SK-N-SH treated with all-trans-retinoic acid at 6 μM for 48 hours (cell line): ENCODE measurements at regions not wholly inside any gene's neighbourhood (a gene's known extent, or its start where the extent isn't known, plus 50 kb on each side); places are given as distances from the start of the nearest gene placed in this dataset.

Experiments used
- ATAC-seq: fragments of 200-7000 bp; cut with Tn5 transposase; 3 replicates; pipeline ENCODE4 v1.9.1; 2020; ENCODE audit warnings: mild to moderate bottlenecking, moderate library complexity
- BACH2 ChIP-seq: fragments of 250-450 bp; sonication (Bioruptor Pico); IDR thresholded peaks from 2 replicates; pipeline ENCODE4 v1.9.0; 2021; ENCODE audit warnings: mild to moderate bottlenecking, borderline replicate concordance
- ESRRG ChIP-seq: fragments of 250-450 bp; sonication (Bioruptor Pico); IDR thresholded peaks from 2 replicates; pipeline ENCODE4 v1.6.1; 2021; ENCODE audit warnings: mild to moderate bottlenecking
- GLIS3 ChIP-seq: fragments of 250-450 bp; sonication (Bioruptor Pico); IDR thresholded peaks from 2 replicates; pipeline ENCODE4 v1.5.0; 2020; ENCODE audit warnings: mild to moderate bottlenecking, moderate library complexity
- ISL1 ChIP-seq: fragments of 250-450 bp; sonication (Bioruptor Pico); IDR thresholded peaks from 2 replicates; pipeline ENCODE4 v2.1.2; 2022; ENCODE audit warnings: mild to moderate bottlenecking, moderate library complexity
- OSR1 ChIP-seq: fragments of 250-450 bp; sonication (Bioruptor Pico); IDR thresholded peaks from 2 replicates; pipeline ENCODE4 v1.8.0; 2022; ENCODE audit warnings: moderate library complexity, mild to moderate bottlenecking, inconsistent platforms
- PPARA ChIP-seq: fragments of 250-450 bp; sonication (Bioruptor Pico); IDR thresholded peaks from 2 replicates; pipeline ENCODE4 v1.5.0; 2020; ENCODE audit warnings: mild to moderate bottlenecking, borderline replicate concordance
- SNAI2 ChIP-seq: fragments of 250-450 bp; sonication (Bioruptor Pico); IDR thresholded peaks from 2 replicates; pipeline ENCODE4 v1.5.0; 2020; ENCODE audit warnings: mild to moderate bottlenecking, moderate library complexity
- TCF4 ChIP-seq: fragments of 250-450 bp; sonication (Bioruptor Pico); IDR thresholded peaks from 2 replicates; pipeline ENCODE4 v1.8.0; 2021; ENCODE audit warnings: mild to moderate bottlenecking, moderate library complexity, borderline replicate concordance
- ZC3H10 ChIP-seq: fragments of 250-450 bp; sonication (Bioruptor Pico); IDR thresholded peaks from 2 replicates; pipeline ENCODE4 v1.5.1; 2021; ENCODE audit warnings: mild to moderate bottlenecking, moderate library complexity
- ZFP3 ChIP-seq: fragments of 250-450 bp; sonication (Bioruptor Pico); IDR thresholded peaks from 2 replicates; pipeline ENCODE4 v1.5.0; 2020; ENCODE audit warnings: mild to moderate bottlenecking, moderate library complexity
- ZNF565 ChIP-seq: fragments of 450-650 bp; formaldehyde crosslinking; conservative IDR thresholded peaks from 2 replicates; pipeline ENCODE4 v1.5.0; 2020; ENCODE audit warnings: low read depth, mild to moderate bottlenecking, moderate library complexity
- ZNF70 ChIP-seq: fragments of 450-650 bp; formaldehyde crosslinking; IDR thresholded peaks from 2 replicates; pipeline ENCODE4 v1.5.0; 2020; ENCODE audit warnings: mild to moderate bottlenecking, moderate library complexity
- ZNF8 ChIP-seq: fragments of 450-650 bp; formaldehyde crosslinking; IDR thresholded peaks from 2 replicates; pipeline ENCODE4 v1.5.0; 2020; ENCODE audit warnings: mild to moderate bottlenecking, moderate library complexity
- TF ChIP-seq, protein P1 (sequence below): fragments of 250-450 bp; sonication (Bioruptor Pico); IDR thresholded peaks from 2 replicates; pipeline ENCODE4 v1.8.0; 2020; ENCODE audit warnings: mild to moderate bottlenecking, moderate library complexity, borderline replicate concordance
- TF ChIP-seq, protein P2 (sequence below): fragments of 250-450 bp; sonication (Bioruptor Pico); IDR thresholded peaks from 2 replicates; pipeline ENCODE4 v1.5.0; 2020; ENCODE audit warnings: mild to moderate bottlenecking, moderate library complexity
- TF ChIP-seq, protein P3 (sequence below): fragments of 250-450 bp; sonication (Bioruptor Pico); IDR thresholded peaks from 2 replicates; pipeline ENCODE4 v1.8.0; 2021; ENCODE audit warnings: low read depth, mild to moderate bottlenecking, moderate library complexity, borderline replicate concordance
- TF ChIP-seq, protein P4 (sequence below): fragments of 250-450 bp; sonication (Bioruptor Pico); IDR thresholded peaks from 2 replicates; pipeline ENCODE4 v1.5.1; 2021; ENCODE audit warnings: mild to moderate bottlenecking, moderate library complexity
- TF ChIP-seq, protein P5 (sequence below): fragments of 250-450 bp; sonication (Bioruptor Pico); IDR thresholded peaks from 2 replicates; pipeline ENCODE4 v1.5.1; 2020; ENCODE audit warnings: low read depth, mild to moderate bottlenecking, moderate library complexity

DNA sequence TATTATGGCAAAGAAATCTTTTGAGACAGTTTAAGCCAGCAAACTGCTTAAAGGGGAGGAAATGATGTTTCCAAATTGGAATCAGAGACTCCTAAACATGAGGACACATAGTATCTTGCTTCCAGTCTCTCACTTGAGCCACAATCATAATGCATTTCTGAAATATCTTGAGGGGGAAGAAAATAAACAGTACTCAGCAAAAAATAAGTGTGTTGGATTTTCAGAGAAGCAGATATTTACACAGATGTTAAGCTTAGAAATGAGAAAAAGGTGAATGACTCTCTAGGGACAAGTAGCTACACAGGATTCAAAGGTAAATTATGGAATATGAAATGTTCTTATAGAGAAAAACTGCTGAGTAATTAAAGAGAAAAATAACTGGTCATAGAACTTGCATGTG is 1583.6 kb downstream of the CDH8 start (continued):
- TF ChIP-seq, protein P1, sequence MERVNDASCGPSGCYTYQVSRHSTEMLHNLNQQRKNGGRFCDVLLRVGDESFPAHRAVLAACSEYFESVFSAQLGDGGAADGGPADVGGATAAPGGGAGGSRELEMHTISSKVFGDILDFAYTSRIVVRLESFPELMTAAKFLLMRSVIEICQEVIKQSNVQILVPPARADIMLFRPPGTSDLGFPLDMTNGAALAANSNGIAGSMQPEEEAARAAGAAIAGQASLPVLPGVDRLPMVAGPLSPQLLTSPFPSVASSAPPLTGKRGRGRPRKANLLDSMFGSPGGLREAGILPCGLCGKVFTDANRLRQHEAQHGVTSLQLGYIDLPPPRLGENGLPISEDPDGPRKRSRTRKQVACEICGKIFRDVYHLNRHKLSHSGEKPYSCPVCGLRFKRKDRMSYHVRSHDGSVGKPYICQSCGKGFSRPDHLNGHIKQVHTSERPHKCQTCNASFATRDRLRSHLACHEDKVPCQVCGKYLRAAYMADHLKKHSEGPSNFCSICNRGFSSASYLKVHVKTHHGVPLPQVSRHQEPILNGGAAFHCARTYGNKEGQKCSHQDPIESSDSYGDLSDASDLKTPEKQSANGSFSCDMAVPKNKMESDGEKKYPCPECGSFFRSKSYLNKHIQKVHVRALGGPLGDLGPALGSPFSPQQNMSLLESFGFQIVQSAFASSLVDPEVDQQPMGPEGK (CRISPR knock-in tag) = no peak
- TF ChIP-seq OSR1 = no peak
- TF ChIP-seq, protein P2, sequence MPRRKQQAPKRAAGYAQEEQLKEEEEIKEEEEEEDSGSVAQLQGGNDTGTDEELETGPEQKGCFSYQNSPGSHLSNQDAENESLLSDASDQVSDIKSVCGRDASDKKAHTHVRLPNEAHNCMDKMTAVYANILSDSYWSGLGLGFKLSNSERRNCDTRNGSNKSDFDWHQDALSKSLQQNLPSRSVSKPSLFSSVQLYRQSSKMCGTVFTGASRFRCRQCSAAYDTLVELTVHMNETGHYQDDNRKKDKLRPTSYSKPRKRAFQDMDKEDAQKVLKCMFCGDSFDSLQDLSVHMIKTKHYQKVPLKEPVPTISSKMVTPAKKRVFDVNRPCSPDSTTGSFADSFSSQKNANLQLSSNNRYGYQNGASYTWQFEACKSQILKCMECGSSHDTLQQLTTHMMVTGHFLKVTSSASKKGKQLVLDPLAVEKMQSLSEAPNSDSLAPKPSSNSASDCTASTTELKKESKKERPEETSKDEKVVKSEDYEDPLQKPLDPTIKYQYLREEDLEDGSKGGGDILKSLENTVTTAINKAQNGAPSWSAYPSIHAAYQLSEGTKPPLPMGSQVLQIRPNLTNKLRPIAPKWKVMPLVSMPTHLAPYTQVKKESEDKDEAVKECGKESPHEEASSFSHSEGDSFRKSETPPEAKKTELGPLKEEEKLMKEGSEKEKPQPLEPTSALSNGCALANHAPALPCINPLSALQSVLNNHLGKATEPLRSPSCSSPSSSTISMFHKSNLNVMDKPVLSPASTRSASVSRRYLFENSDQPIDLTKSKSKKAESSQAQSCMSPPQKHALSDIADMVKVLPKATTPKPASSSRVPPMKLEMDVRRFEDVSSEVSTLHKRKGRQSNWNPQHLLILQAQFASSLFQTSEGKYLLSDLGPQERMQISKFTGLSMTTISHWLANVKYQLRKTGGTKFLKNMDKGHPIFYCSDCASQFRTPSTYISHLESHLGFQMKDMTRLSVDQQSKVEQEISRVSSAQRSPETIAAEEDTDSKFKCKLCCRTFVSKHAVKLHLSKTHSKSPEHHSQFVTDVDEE (CRISPR knock-in tag) = no peak

DNA sequence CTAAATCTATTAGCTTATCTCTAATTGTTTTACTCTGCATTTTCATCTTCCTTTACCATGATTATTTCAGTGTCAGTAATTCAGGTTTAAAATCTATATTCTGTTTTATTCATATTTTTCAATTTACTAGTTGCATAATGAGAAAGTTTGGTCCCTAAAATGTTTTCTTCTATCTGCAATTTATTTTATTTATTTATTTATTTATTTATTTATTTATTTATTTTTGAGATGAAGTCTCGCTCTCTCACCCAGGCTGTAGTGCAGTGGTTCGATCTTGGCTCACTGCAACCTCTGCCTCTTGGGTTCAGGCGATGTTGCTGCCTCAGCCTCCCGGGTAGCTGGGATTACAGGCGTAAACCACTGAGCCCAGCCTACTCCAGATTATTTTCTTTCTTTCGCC is 1597.3 kb downstream of the CDH8 start:
- no peak for ATAC-seq
- TF ChIP-seq, protein P3, sequence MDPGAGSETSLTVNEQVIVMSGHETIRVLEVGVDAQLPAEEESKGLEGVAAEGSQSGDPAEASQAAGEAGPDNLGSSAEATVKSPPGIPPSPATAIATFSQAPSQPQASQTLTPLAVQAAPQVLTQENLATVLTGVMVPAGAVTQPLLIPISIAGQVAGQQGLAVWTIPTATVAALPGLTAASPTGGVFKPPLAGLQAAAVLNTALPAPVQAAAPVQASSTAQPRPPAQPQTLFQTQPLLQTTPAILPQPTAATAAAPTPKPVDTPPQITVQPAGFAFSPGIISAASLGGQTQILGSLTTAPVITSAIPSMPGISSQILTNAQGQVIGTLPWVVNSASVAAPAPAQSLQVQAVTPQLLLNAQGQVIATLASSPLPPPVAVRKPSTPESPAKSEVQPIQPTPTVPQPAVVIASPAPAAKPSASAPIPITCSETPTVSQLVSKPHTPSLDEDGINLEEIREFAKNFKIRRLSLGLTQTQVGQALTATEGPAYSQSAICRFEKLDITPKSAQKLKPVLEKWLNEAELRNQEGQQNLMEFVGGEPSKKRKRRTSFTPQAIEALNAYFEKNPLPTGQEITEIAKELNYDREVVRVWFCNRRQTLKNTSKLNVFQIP = no peak
- TF ChIP-seq ZC3H10 (CRISPR knock-in tag) = no peak
- TF ChIP-seq ESRRG (CRISPR knock-in tag) = no peak
- TF ChIP-seq, protein P2 (CRISPR knock-in tag) = no peak
- no peak for TF ChIP-seq ISL1 (CRISPR knock-in tag)
- no peak for TF ChIP-seq ZNF8 (CRISPR knock-in tag)
- no peak for TF ChIP-seq TCF4 (CRISPR knock-in tag)
- no peak for TF ChIP-seq GLIS3 (CRISPR knock-in tag)
- no peak for TF ChIP-seq PPARA (CRISPR knock-in tag)
- TF ChIP-seq BACH2 (CRISPR knock-in tag) = no peak
- no peak for TF ChIP-seq ZNF565 (CRISPR knock-in tag)
- TF ChIP-seq, protein P4, sequence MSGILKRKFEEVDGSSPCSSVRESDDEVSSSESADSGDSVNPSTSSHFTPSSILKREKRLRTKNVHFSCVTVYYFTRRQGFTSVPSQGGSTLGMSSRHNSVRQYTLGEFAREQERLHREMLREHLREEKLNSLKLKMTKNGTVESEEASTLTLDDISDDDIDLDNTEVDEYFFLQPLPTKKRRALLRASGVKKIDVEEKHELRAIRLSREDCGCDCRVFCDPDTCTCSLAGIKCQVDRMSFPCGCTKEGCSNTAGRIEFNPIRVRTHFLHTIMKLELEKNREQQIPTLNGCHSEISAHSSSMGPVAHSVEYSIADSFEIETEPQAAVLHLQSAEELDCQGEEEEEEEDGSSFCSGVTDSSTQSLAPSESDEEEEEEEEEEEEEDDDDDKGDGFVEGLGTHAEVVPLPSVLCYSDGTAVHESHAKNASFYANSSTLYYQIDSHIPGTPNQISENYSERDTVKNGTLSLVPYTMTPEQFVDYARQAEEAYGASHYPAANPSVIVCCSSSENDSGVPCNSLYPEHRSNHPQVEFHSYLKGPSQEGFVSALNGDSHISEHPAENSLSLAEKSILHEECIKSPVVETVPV = no peak
- no peak for TF ChIP-seq SNAI2 (CRISPR knock-in tag)

DNA sequence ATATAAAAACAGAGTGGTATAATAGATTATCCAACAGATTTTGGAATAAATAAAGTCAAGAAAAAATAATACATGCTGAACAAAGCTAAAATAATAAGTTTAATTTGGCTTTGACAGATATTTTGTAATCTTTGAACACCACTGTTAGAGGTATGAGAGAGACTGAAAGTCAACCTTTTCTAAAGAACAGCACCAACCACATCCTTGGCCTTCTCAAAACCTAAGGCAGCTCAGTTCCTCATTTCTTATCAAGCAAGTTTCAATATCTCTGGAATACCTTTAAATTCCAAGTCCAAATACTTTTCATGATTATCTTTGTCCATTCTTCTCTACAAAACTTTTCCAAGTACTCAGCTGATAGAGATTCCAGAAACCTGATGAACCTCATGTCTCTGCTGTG is 1603.8 kb downstream of the CDH8 start:
- TF ChIP-seq ZNF565 (CRISPR knock-in tag) (no peak), ISL1 (CRISPR knock-in tag) (no peak), OSR1 (no peak), ZFP3 (CRISPR knock-in tag) (no peak), ZC3H10 (CRISPR knock-in tag) (no peak), TCF4 (CRISPR knock-in tag) (no peak), ESRRG (CRISPR knock-in tag) (no peak), GLIS3 (CRISPR knock-in tag) (no peak), ZNF70 (CRISPR knock-in tag) (no peak), ZNF8 (CRISPR knock-in tag) (no peak)
- TF ChIP-seq, protein P5, sequence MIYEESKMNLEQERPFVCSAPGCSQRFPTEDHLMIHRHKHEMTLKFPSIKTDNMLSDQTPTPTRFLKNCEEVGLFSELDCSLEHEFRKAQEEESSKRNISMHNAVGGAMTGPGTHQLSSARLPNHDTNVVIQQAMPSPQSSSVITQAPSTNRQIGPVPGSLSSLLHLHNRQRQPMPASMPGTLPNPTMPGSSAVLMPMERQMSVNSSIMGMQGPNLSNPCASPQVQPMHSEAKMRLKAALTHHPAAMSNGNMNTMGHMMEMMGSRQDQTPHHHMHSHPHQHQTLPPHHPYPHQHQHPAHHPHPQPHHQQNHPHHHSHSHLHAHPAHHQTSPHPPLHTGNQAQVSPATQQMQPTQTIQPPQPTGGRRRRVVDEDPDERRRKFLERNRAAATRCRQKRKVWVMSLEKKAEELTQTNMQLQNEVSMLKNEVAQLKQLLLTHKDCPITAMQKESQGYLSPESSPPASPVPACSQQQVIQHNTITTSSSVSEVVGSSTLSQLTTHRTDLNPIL (CRISPR knock-in tag) = no peak
- TF ChIP-seq, protein P3 = no peak
- TF ChIP-seq, protein P2 (CRISPR knock-in tag) = no peak
- no peak for ATAC-seq
